Panc1 (cell line): ENCODE measurements at regions not wholly inside any gene's neighbourhood (a gene's known extent, or its start where the extent isn't known, plus 50 kb on each side); places are given as distances from the start of the nearest gene placed in this dataset.
A peak's percentile ranks its signal among the peaks of the same experiment; 100 is the strongest.

Experiments
- ATAC-seq: fragments of 200-7000 bp; cut with Tn5 transposase; 2 replicates; pipeline ENCODE4 v1.9.1; 2020; ENCODE audit warnings: mild to moderate bottlenecking, moderate library complexity
- BruUV-seq: library from RNA; stranded (reverse); fragments of 400-500 nt; replicated peaks from 2 replicates; lab custom pipeline; 2021; lab: Mats Ljungman, UMichigan
- CTCF ChIA-PET: fragments of 300-600 bp; sonication (Branson Sonifier 250); formaldehyde crosslinking; loops from one replicate; lab custom pipeline; 2022; ENCODE audit warnings: antibody characterized with exemption; lab: Charles Lee
- POLR2A ChIA-PET: fragments of 300-600 bp; sonication (Branson Sonifier 250); formaldehyde crosslinking; loops from one replicate; lab custom pipeline; 2022; ENCODE audit warnings: antibody characterized with exemption; lab: Charles Lee
- DNase-seq: peaks from one replicate; pipeline ENCODE4 v3.0.0-alpha.2; 2010; ENCODE audit warnings: low read depth, low spot score
- H3K27ac ChIP-seq: 2 replicates; pipeline ENCODE4 v1.5.1; 2011; ENCODE audit warnings: mild to moderate bottlenecking, low read length, inconsistent platforms
- H3K27me3 ChIP-seq: fragments of 200-500 bp; sonication (Bioruptor generic); 2 replicates; pipeline ENCODE4 v1.6.0; 2014; ENCODE audit warnings: low read length, inconsistent platforms; ENCODE audit not compliant: control insufficient read depth, insufficient read depth
- H3K36me3 ChIP-seq: fragments of 200-500 bp; sonication (Bioruptor generic); 2 replicates; pipeline ENCODE4 v1.5.1; 2014; ENCODE audit warnings: inconsistent platforms, mild to moderate bottlenecking, low read length, moderate library complexity; ENCODE audit not compliant: control insufficient read depth, insufficient read depth
- H3K4me1 ChIP-seq: 2 replicates; pipeline ENCODE4 v1.5.1; 2011; ENCODE audit warnings: inconsistent platforms, mild to moderate bottlenecking, low read length, moderate library complexity; ENCODE audit not compliant: control insufficient read depth, insufficient read depth
- H3K4me3 ChIP-seq, 2 experiments: 2 replicates each; pipeline ENCODE4 v1.5.1; 2011 to 2012; ENCODE audit warnings: low read depth in 2 of 2, low read length in 2 of 2, mild to moderate bottlenecking in 2 of 2, inconsistent platforms in 1 of 2, moderate library complexity in 1 of 2
- H3K9me3 ChIP-seq: fragments of 200-500 bp; sonication (Bioruptor generic); 2 replicates; pipeline ENCODE4 v1.5.1; 2014; ENCODE audit warnings: low read depth, mild to moderate bottlenecking, inconsistent platforms, low read length, moderate library complexity; ENCODE audit not compliant: control insufficient read depth, insufficient read depth
- POLR2AphosphoS5 ChIP-seq: IDR thresholded peaks from 2 replicates; pipeline ENCODE4 v1.6.1; 2012; ENCODE audit warnings: mild to moderate bottlenecking, low read depth, low read length, moderate library complexity
- REST ChIP-seq, 2 experiments: IDR thresholded peaks; 2 replicates each; pipeline ENCODE4 v1.6.1; 2011 to 2012; ENCODE audit warnings: low read depth in 2 of 2, control low read depth in 1 of 2, low read length in 1 of 2, mild to moderate bottlenecking in 1 of 2, moderate library complexity in 1 of 2; ENCODE audit not compliant: insufficient read depth in 1 of 2
- SIN3A ChIP-seq: IDR thresholded peaks from 2 replicates; pipeline ENCODE4 v1.6.1; 2012; ENCODE audit warnings: low read depth, mild to moderate bottlenecking, low read length, moderate library complexity, borderline replicate concordance; ENCODE audit not compliant: insufficient read depth
- TCF7L2 ChIP-seq: IDR thresholded peaks from 2 replicates; pipeline ENCODE4 v1.6.1; 2011; ENCODE audit warnings: mild to moderate bottlenecking, low read depth, low read length, inconsistent platforms
- in situ Hi-C: cut with HindIII; loops from 2 replicates; pipeline ENCODE4 v1.10.0; 2016; ENCODE audit warnings: low sequenced_read_pairs, low pct_unique_long_range_greater_than_20kb
- intact Hi-C: fragments of 100-400 bp; cut with micrococcal nuclease; formaldehyde crosslinking; loops from one replicate; pipeline ENCODE4 v1.10.0; 2022; ENCODE audit not compliant: unreplicated experiment
- TF ChIP-seq, protein P1 (sequence below): fragments of 450-650 bp; IDR thresholded peaks from 2 replicates; pipeline ENCODE4 v1.5.1; 2017; ENCODE audit warnings: mild to moderate bottlenecking

- in situ Hi-C loops = no loop called here
- intact Hi-C loops = no loop called here
- TF ChIP-seq POLR2AphosphoS5 (no peak), SIN3A (no peak), TCF7L2 (no peak), REST (IDR thresholded peaks at IDR 0.05; ENCODE audit: insufficient read depth in 1 of 2, low read depth in 2 of 2, low read length in 1 of 2) (no peak)
- TF ChIP-seq, protein P1, sequence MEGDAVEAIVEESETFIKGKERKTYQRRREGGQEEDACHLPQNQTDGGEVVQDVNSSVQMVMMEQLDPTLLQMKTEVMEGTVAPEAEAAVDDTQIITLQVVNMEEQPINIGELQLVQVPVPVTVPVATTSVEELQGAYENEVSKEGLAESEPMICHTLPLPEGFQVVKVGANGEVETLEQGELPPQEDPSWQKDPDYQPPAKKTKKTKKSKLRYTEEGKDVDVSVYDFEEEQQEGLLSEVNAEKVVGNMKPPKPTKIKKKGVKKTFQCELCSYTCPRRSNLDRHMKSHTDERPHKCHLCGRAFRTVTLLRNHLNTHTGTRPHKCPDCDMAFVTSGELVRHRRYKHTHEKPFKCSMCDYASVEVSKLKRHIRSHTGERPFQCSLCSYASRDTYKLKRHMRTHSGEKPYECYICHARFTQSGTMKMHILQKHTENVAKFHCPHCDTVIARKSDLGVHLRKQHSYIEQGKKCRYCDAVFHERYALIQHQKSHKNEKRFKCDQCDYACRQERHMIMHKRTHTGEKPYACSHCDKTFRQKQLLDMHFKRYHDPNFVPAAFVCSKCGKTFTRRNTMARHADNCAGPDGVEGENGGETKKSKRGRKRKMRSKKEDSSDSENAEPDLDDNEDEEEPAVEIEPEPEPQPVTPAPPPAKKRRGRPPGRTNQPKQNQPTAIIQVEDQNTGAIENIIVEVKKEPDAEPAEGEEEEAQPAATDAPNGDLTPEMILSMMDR = no peak
- Histone ChIP-seq H3K4me1 (no peaks in the 10 kb centered on the region), H3K9me3 (no peaks in the 10 kb centered on the region), H3K36me3 (no peaks in the 10 kb centered on the region), H3K4me3 (no peak overlapping the region), H3K27me3 (no peaks in the 10 kb centered on the region), H3K27ac (no peak overlapping the region)
- DNase-seq (no peak), ATAC-seq (0 out of 2 replicates have a peak, but pooled peaks have one; percentile 14)
- ChIA-PET CTCF (no interaction called here), POLR2A (no interaction called here)
- no TSS peak for BruUV-seq
These were observed 92.0 kb downstream of the THBS2 start for GRCh38 chr6:169161572-169162167.

DNA sequence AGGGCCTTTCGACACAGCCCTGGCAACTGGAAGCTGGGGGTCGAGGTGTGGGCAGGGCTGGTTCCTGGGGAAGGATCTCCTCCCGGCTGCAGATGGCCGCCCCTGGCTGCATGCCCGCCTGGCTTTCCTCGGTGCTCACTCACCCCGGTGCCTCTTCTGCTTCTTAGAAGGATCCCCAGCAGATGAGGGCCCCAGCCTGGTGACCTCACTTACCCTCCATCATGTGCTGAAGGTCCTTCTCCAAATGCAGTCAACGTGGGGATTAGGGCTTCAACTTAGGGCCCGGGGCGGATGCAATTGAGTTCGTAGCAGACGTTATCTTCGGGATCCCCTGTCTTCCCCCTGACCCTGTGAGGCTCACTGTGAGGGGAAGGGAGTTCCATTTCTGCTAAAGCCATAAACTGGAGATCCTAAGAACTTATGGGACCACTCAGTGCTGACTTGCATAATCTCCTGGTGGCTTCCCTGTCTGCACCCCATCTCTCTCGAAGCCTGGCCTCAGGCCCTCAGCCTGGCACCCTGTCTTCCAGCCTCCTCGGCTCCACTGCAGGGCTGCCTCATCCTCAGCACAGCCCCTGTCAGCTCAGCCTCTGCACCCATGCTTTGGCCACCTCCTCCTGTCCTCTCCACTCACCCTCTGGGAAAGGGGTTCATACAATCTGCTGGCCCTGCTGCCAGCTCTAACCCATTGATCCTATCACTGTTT, 92.6 kb downstream of the THBS2 start:
- no TSS peak for BruUV-seq
- DNase-seq = no peak
- in situ Hi-C loops (no loop called here), intact Hi-C loops (no loop called here)
- Histone ChIP-seq H3K27me3 (no peaks in the 10 kb centered on the region), H3K27ac (no peak overlapping the region), H3K9me3 (no peaks in the 10 kb centered on the region), H3K4me3 (no peak overlapping the region), H3K36me3 (no peaks in the 10 kb centered on the region), H3K4me1 (no peaks in the 10 kb centered on the region)
- ATAC-seq = no peak
- TF ChIP-seq REST (IDR thresholded peaks at IDR 0.05; ENCODE audit: insufficient read depth in 1 of 2, low read depth in 2 of 2, low read length in 1 of 2) (no peak), TCF7L2 (no peak), SIN3A (no peak), POLR2AphosphoS5 (no peak)
- TF ChIP-seq, protein P1 = no peak
- ChIA-PET CTCF (no interaction called here), POLR2A (no interaction called here)
